ENCODE measurements at regions not wholly inside any gene's neighbourhood (a gene's known extent, or its start where the extent isn't known, plus 50 kb on each side); places are given as distances from the start of the nearest gene placed in this dataset.

DNA sequence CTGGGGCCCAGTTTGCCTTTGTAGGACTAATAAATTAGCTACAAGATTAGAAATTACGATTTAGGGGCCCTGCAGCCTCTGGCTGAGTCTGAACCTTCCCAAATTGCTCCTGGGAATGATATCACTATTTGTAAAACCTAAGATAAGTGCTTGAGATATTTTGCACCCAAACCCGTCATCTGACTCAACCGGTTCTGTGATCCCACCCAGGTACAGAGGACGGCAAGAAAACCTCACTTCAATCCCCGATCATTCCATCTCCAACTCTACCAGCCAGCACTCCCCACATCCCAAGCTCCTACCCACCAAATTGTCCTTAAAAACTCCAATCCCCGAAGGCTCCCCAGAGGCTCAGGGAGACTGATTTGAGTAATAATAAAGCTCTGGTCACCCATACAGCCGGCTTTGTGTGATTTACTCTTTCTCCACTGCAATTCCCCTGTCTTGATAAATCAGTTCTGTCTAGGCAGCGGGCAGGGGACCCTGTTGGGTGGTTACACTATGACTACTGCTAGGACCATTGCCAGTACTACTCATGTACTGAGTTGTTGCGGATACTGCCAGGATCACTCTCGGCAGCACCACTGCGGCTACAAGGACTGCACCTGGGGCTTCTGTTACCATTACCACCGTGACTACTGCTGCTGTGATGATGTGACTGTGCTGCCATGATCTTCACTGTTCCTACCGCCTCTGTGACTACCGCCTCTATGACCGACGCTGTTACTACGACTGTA, 73.1 kb downstream of the IRF8 start:
- no peak for ATAC-seq
- FAIRE-seq = no peak
- WGBS, 2 donors = 73 to 79% methylated on average over 17 of the region's 17 CpGs
- Histone ChIP-seq H3K27me3 (no peaks in the 10 kb centered on the region), H3K27ac (no peak overlapping the region), H3K36me3 (no peaks in the 10 kb centered on the region), H3K4me1 (no peaks in the 10 kb centered on the region), H3K4me3 (no peak overlapping the region), H3K9me3 (no peaks in the 10 kb centered on the region)
- TF ChIP-seq, protein P1, sequence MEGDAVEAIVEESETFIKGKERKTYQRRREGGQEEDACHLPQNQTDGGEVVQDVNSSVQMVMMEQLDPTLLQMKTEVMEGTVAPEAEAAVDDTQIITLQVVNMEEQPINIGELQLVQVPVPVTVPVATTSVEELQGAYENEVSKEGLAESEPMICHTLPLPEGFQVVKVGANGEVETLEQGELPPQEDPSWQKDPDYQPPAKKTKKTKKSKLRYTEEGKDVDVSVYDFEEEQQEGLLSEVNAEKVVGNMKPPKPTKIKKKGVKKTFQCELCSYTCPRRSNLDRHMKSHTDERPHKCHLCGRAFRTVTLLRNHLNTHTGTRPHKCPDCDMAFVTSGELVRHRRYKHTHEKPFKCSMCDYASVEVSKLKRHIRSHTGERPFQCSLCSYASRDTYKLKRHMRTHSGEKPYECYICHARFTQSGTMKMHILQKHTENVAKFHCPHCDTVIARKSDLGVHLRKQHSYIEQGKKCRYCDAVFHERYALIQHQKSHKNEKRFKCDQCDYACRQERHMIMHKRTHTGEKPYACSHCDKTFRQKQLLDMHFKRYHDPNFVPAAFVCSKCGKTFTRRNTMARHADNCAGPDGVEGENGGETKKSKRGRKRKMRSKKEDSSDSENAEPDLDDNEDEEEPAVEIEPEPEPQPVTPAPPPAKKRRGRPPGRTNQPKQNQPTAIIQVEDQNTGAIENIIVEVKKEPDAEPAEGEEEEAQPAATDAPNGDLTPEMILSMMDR (IDR thresholded peaks at IDR 0.05) = no peak
- intact Hi-C loops (cut with DNase I) = no loop called here
- no peak for DNase-seq

DNA sequence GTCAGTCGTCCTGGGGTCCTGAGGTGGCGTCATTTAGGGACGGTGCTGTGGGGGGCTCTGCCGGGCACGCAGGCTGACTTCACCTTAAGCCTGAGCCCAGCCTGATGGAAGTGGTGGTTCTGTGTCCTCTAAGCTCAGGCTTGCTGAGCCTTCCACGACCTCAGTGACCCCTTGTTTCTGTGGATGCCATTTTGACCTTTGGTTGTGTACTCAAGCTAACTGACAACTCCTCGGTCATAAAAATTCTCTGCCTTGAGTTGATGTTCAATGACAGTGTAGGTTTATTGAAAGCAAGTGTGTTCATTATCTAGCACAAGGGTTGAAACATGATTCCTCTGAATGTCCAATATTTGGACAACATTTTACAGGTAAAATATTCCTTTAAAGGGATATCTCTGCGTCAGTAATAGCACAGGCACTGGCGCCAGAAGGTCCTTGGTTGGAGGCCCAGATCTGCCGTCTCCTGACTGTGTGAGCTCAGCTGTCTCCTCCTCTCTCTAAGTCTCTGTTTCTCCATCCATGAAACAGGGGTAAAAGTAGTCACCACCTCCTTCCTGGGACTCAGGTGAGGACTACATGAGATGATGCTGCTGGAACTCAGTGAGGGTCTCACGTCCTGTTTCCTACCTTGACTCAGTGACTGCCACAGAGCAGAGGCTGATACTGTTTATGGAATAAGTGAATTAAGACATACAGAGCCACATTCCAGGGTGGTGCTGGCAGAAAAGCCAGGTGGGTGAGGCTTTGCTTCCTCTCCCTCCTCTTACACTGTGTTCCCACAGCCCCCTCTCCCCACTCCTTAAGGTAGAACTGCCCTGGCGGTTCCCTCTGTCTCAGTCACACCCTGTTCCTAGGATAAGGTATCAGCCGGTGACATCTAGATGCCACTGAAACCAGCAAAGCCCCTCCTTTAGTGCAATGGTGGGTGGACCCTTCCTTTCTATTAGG, 75.7 kb downstream of the IRF8 start:
- H3K27ac ChIP-seq = no peak overlapping the region
- FAIRE-seq = no peak
- no peaks in the 10 kb centered on the region for H3K9me3 ChIP-seq
- intact Hi-C loops (cut with DNase I) = no loop called here
- no peaks in the 10 kb centered on the region for H3K4me1 ChIP-seq
- ATAC-seq = peak in 1 of 4 donors; percentile 18
- 35 to 44% methylated on average over 13 of the region's 13 CpGs for WGBS, 2 donors
- H3K36me3 ChIP-seq = no peaks in the 10 kb centered on the region
- DNase-seq = no peak
- H3K4me3 ChIP-seq = no peak overlapping the region
- no peaks in the 10 kb centered on the region for H3K27me3 ChIP-seq
- TF ChIP-seq, protein P1 (IDR thresholded peaks at IDR 0.05) = no peak

DNA sequence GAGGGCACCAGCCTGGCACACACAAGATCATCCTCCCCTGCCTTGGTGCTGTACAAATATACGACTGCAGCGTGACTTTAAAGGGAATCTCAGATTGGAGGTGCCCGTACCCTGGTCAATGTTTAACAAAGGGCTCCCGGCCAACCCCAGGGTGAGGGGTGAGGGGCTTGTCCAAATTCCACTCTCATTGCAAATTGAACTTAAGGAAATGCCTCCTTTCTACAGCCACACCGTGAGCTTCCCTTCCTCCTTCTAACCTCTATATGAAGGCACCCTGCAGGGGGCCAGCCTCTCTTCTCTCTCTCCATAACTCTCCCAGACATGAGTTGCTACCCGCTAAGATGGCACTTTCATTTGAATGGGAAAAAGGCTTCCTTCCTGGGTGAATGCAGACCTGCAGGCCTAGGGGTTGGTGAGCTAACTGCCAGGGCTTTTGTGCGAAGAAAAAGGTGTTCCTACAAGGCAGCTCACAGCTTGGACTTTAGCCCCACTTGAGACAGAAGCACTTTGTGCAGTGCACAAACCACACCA, 76.6 kb downstream of the IRF8 start:
- TF ChIP-seq, protein P1 (IDR thresholded peaks at IDR 0.05) = no peak
- FAIRE-seq = no peak
- intact Hi-C loops (cut with DNase I) = no loop called here

DNA sequence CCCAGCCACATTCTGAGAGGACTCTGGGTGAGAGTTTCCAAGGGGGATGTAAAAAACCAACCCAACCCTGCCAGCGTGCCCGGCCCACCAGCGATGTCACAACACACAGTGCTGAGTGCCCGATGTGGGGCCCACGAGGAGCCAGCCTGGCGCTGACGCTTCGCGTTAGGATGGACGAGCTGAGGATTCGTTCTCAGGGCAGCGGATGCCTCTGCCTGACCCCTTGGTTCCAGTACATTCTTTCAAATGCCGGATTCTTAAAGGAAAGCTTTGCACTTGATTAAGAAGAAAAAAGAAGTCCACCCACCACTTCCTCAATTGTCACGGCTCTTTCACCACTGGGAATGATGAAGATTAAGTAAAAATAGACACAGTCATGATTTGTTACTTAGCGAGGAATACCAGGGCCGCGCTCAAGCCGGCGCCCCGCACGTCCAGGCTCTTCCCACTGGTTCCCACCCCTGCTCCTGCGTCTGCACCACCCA, 79.4 kb downstream of the IRF8 start:
- intact Hi-C loops (cut with DNase I) = no loop called here
- no peak overlapping the region for H3K27ac ChIP-seq
- DNase-seq (no peak), FAIRE-seq (no peak), ATAC-seq (peak in 2 of 4 donors; percentile 31 to 46)
- no peaks in the 10 kb centered on the region for H3K9me3 ChIP-seq
- H3K27me3 ChIP-seq = no peaks in the 10 kb centered on the region
- TF ChIP-seq, protein P1 (IDR thresholded peaks at IDR 0.05) = no peak
- no peaks in the 10 kb centered on the region for H3K4me1 ChIP-seq
- no peak overlapping the region for H3K4me3 ChIP-seq
- 64 to 70% methylated on average over 22 of the region's 22 CpGs for WGBS, 2 donors
- H3K36me3 ChIP-seq = no peaks in the 10 kb centered on the region

More for the DNA sequence above, 76.6 kb downstream of the IRF8 start:
- no peak overlapping the region for H3K4me3 ChIP-seq
- H3K27me3 ChIP-seq = no peaks in the 10 kb centered on the region
- 23 to 28% methylated on average over 7 of the region's 7 CpGs for WGBS, 2 donors
- peak in 3 of 4 donors; percentile 23 to 58 (median 48) for ATAC-seq
- no peaks in the 10 kb centered on the region for H3K4me1 ChIP-seq
- peak in 1 of 6 donors; percentile 21 for DNase-seq
- H3K9me3 ChIP-seq = no peaks in the 10 kb centered on the region
- no peak overlapping the region for H3K27ac ChIP-seq
- no peaks in the 10 kb centered on the region for H3K36me3 ChIP-seq

Measured in pancreas (tissue), 10 donors.